HL-60 (cell line): ENCODE measurements at regions not wholly inside any gene's neighbourhood (a gene's known extent, or its start where the extent isn't known, plus 50 kb on each side); places are given as distances from the start of the nearest gene placed in this dataset.

Experiments used
- GABPA ChIP-seq: IDR thresholded peaks from 2 replicates; pipeline ENCODE4 v1.6.1; 2012; ENCODE audit warnings: low read depth
- POLR2AphosphoS5 ChIP-seq: IDR thresholded peaks from 2 replicates; pipeline ENCODE4 v1.6.1; 2012; ENCODE audit warnings: low read depth
- TF ChIP-seq, protein P1 (sequence below): IDR thresholded peaks from one replicate; pipeline ENCODE4 v1.5.1; 2011; ENCODE audit warnings: low read length, control low read depth, inconsistent platforms; ENCODE audit not compliant: insufficient read depth
- TF ChIP-seq, protein P2 (sequence below): IDR thresholded peaks from 2 replicates; pipeline ENCODE4 v1.6.1; 2012; ENCODE audit warnings: low read depth; ENCODE audit not compliant: insufficient replicate concordance

DNA sequence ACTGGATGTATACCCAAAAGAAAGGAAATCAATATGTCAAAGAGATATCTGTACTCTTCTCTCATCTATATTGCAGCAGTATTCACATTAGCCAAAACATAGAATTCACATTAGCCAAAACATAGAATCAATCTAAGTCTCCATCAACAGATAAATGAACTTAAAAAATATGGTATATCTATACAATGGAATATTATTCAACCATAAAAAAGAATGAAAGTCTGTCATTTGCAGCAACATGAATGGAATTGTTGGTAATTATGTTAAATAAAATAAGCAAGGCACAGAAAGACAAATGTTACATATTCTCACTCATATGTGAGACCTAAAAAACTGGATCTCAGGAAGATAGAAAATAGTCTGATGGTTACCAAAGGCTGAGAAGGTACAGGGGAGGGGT is 212.1 kb upstream of the ZC3H15 start:
- TF ChIP-seq, protein P1, sequence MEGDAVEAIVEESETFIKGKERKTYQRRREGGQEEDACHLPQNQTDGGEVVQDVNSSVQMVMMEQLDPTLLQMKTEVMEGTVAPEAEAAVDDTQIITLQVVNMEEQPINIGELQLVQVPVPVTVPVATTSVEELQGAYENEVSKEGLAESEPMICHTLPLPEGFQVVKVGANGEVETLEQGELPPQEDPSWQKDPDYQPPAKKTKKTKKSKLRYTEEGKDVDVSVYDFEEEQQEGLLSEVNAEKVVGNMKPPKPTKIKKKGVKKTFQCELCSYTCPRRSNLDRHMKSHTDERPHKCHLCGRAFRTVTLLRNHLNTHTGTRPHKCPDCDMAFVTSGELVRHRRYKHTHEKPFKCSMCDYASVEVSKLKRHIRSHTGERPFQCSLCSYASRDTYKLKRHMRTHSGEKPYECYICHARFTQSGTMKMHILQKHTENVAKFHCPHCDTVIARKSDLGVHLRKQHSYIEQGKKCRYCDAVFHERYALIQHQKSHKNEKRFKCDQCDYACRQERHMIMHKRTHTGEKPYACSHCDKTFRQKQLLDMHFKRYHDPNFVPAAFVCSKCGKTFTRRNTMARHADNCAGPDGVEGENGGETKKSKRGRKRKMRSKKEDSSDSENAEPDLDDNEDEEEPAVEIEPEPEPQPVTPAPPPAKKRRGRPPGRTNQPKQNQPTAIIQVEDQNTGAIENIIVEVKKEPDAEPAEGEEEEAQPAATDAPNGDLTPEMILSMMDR = no peak
- no peak for TF ChIP-seq POLR2AphosphoS5
- TF ChIP-seq, protein P2, sequence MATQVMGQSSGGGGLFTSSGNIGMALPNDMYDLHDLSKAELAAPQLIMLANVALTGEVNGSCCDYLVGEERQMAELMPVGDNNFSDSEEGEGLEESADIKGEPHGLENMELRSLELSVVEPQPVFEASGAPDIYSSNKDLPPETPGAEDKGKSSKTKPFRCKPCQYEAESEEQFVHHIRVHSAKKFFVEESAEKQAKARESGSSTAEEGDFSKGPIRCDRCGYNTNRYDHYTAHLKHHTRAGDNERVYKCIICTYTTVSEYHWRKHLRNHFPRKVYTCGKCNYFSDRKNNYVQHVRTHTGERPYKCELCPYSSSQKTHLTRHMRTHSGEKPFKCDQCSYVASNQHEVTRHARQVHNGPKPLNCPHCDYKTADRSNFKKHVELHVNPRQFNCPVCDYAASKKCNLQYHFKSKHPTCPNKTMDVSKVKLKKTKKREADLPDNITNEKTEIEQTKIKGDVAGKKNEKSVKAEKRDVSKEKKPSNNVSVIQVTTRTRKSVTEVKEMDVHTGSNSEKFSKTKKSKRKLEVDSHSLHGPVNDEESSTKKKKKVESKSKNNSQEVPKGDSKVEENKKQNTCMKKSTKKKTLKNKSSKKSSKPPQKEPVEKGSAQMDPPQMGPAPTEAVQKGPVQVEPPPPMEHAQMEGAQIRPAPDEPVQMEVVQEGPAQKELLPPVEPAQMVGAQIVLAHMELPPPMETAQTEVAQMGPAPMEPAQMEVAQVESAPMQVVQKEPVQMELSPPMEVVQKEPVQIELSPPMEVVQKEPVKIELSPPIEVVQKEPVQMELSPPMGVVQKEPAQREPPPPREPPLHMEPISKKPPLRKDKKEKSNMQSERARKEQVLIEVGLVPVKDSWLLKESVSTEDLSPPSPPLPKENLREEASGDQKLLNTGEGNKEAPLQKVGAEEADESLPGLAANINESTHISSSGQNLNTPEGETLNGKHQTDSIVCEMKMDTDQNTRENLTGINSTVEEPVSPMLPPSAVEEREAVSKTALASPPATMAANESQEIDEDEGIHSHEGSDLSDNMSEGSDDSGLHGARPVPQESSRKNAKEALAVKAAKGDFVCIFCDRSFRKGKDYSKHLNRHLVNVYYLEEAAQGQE = no peak
- TF ChIP-seq GABPA = no peak
